ENCODE measurements at regions not wholly inside any gene's neighbourhood (a gene's known extent, or its start where the extent isn't known, plus 50 kb on each side); places are given as distances from the start of the nearest gene placed in this dataset.

DNA sequence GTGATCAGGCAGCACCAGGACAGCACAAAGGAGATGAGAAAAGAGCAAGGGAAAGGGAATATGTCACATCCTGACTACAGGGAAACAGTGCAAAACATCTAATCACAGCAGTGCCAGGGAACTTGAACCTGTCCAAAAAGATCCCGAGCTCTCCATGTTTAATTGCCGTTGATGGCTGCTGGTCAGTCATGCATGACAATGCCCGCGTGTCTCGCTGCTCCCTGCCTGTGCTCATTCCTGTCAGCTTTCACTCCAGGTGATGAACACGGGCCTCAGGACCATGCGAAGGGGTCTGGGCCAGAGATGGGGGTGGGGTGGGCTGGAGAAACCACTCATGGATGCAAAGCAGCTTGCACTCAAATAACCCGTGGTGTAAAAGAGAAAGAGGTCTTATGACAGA is 287.0 kb downstream of the GPATCH2 start:
- no peak for ATAC-seq
- TF ChIP-seq CTCF (IDR thresholded peaks at IDR 0.05) = no peak
- intact Hi-C loops (cut with DNase I, micrococcal nuclease) = no loop called here
- peak in 1 of 3 donors; percentile 32 for DNase-seq
- Histone ChIP-seq H3K36me3 (ENCODE audit: low read depth) (no peaks in the 10 kb centered on the region), H3K9me3 (no peaks in the 10 kb centered on the region), H3K4me1 (ENCODE audit: low read depth) (no peaks in the 10 kb centered on the region), H3K4me3 (no peak overlapping the region)

DNA sequence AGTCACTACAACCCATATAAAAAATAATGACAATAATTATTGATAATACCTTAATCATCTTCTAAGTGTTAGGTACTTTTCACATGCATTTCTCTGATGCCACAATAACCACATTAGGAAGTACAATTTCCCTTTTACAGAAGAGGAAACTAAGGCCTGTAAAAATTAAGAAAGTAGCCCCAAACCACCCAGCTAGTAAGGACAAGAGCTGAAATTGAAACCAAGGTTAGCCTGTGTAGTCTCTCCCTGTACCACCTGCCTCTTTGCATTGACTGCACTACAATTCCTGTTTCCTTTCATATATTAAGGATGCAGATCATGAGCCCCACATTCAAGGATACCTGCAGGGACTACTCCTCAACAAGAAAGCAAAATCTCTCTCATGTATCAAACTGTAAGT is 288.8 kb downstream of the GPATCH2 start:
- no peaks in the 10 kb centered on the region for H3K4me1 ChIP-seq (ENCODE audit: low read depth)
- no peak for ATAC-seq
- H3K9me3 ChIP-seq = no peaks in the 10 kb centered on the region
- TF ChIP-seq CTCF (IDR thresholded peaks at IDR 0.05) = no peak
- no peak overlapping the region for H3K4me3 ChIP-seq
- intact Hi-C loops (cut with DNase I, micrococcal nuclease) = no loop called here
- DNase-seq = no peak
- H3K36me3 ChIP-seq (ENCODE audit: low read depth) = no peaks in the 10 kb centered on the region

GRCh38 chr1:217336724-217337123 is 294.2 kb downstream of the GPATCH2 start:
- intact Hi-C loops (cut with DNase I, micrococcal nuclease) = no loop called here
- no peaks in the 10 kb centered on the region for H3K36me3 ChIP-seq (ENCODE audit: low read depth)
- ATAC-seq (no peak), DNase-seq (no peak)
- no peak overlapping the region for H3K4me3 ChIP-seq
- H3K9me3 ChIP-seq = no peaks in the 10 kb centered on the region
- no peaks in the 10 kb centered on the region for H3K4me1 ChIP-seq (ENCODE audit: low read depth)
- TF ChIP-seq CTCF (IDR thresholded peaks at IDR 0.05) = no peak

GRCh38 chr1:217333939-217334338 is 297.0 kb downstream of the GPATCH2 start:
- no peaks in the 10 kb centered on the region for H3K4me1 ChIP-seq (ENCODE audit: low read depth)
- ATAC-seq = no peak
- intact Hi-C loops (cut with DNase I, micrococcal nuclease) = no loop called here

DNA sequence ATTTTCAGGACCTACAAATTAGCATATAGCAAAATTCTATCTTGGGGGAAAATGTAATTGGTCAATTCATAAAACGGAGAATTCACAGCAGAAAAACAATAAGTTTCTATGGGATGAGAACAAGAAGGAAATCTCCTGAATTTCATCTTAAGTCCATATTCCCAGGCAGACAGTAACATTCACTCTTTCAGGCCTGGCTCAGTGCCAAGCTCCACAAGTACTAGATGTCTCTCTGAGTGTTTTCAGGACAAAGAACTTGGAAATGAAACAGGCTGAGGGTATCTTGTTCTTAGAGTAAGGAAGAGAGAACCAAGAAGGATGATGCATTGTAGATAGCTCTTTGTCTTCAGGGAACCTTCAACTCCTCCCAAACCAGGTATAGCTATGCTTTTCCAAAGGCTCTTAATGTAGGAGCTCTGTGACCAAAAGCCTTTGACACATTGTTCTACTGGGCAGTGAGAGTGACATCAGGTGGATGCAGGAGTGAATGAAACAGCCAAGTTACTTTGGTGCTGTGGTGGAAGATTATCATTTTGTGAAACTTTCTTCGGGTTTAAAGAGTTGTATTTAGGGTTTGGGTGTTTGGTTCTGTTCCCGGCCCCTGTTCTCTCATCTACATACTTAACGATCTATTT is 298.3 kb downstream of the GPATCH2 start:
- H3K36me3 ChIP-seq (ENCODE audit: low read depth) = no peaks in the 10 kb centered on the region
- H3K4me3 ChIP-seq = no peak overlapping the region
- DNase-seq = no peak
- intact Hi-C loops (cut with DNase I, micrococcal nuclease) = no loop called here
- H3K4me1 ChIP-seq (ENCODE audit: low read depth) = no peaks in the 10 kb centered on the region
- TF ChIP-seq CTCF (IDR thresholded peaks at IDR 0.05) = no peak
- no peaks in the 10 kb centered on the region for H3K9me3 ChIP-seq
- no peak for ATAC-seq

More at GRCh38 chr1:217333939-217334338, 297.0 kb downstream of the GPATCH2 start:
- Histone ChIP-seq H3K36me3 (ENCODE audit: low read depth) (no peaks in the 10 kb centered on the region), H3K4me3 (no peak overlapping the region), H3K9me3 (no peaks in the 10 kb centered on the region)
- peak in 1 of 3 donors; percentile 11 for DNase-seq
- no peak for TF ChIP-seq CTCF (IDR thresholded peaks at IDR 0.05)

GRCh38 chr1:217331698-217332097 is 299.2 kb downstream of the GPATCH2 start:
- Histone ChIP-seq H3K4me1 (ENCODE audit: low read depth) (no peaks in the 10 kb centered on the region), H3K4me3 (no peak overlapping the region), H3K9me3 (no peaks in the 10 kb centered on the region), H3K36me3 (ENCODE audit: low read depth) (no peaks in the 10 kb centered on the region)
- no peak for TF ChIP-seq CTCF (IDR thresholded peaks at IDR 0.05)
- ATAC-seq = no peak
- no peak for DNase-seq
- intact Hi-C loops (cut with DNase I, micrococcal nuclease) = no loop called here

Data from mucosa of descending colon (tissue), 3 donors.